HEK293T (cell line): ENCODE measurements at regions not wholly inside any gene's neighbourhood (a gene's known extent, or its start where the extent isn't known, plus 50 kb on each side); places are given as distances from the start of the nearest gene placed in this dataset.

Source experiments
- FOXK2 ChIP-seq: fragments of 450-650 bp; IDR thresholded peaks from 2 replicates; pipeline ENCODE4 v1.6.1; 2016; ENCODE audit warnings: mild to moderate bottlenecking
- FOXM1 ChIP-seq: fragments of 450-650 bp; IDR thresholded peaks from 2 replicates; pipeline ENCODE4 v1.6.1; 2017; ENCODE audit warnings: mild to moderate bottlenecking, borderline replicate concordance
- LEF1 ChIP-seq: fragments of 450-650 bp; IDR thresholded peaks from 2 replicates; pipeline ENCODE4 v1.6.1; 2017; ENCODE audit warnings: mild to moderate bottlenecking, borderline replicate concordance
- SUZ12 ChIP-seq: fragments of 450-650 bp; IDR thresholded peaks from 2 replicates; pipeline ENCODE4 v1.6.1; 2016; ENCODE audit warnings: mild to moderate bottlenecking

DNA sequence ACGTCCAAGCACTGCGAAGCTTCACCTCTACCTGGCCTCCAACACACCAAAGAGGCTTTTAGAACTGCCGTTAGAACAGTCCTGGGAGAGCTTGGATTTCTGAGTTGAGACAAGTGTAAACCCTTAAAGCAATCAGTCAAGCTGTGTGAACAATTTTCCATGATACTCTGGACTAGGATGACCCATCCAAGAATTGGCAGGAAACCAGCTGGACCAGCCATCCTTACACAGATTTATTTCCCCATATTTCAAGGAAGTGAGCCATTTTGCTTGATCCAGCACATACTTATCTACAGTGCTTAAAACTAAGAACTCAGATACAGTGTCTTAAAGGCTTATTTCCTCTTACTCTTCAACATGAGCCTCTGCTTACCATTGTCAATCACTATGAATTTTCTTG, 340.7 kb upstream of the HS3ST1 start:
- TF ChIP-seq FOXM1, result no peak
- TF ChIP-seq SUZ12, result no peak
- no peak for TF ChIP-seq FOXK2
- TF ChIP-seq LEF1, result no peak
